PC-3 (cell line): ENCODE measurements at regions not wholly inside any gene's neighbourhood (a gene's known extent, or its start where the extent isn't known, plus 50 kb on each side); places are given as distances from the start of the nearest gene placed in this dataset.

Experiments
- ATAC-seq: fragments of 200-7000 bp; cut with Tn5 transposase; 2 replicates; pipeline ENCODE4 v1.9.1; 2020; ENCODE audit warnings: mild to moderate bottlenecking, moderate library complexity
- BruUV-seq: library from RNA; stranded (reverse); fragments of 400-500 nt; replicated peaks from 2 replicates; lab custom pipeline; 2021; lab: Mats Ljungman, UMichigan
- CTCF ChIA-PET: fragments of 300-600 bp; sonication (Branson Sonifier 250); formaldehyde crosslinking; loops from one replicate; lab custom pipeline; 2022; ENCODE audit warnings: antibody characterized with exemption; lab: Charles Lee
- POLR2A ChIA-PET: fragments of 300-600 bp; sonication (Branson Sonifier 250); formaldehyde crosslinking; loops from one replicate; lab custom pipeline; 2022; ENCODE audit warnings: antibody characterized with exemption; ENCODE audit not compliant: unreplicated experiment; lab: Charles Lee
- DNase-seq: peaks from one replicate; pipeline ENCODE4 v3.0.0-alpha.2; 2015
- H2AFZ ChIP-seq: fragments of 300-600 bp; sonication (generic); 2 replicates; pipeline ENCODE4 v1.6.0; 2016; ENCODE audit warnings: antibody characterized with exemption, low read length
- H3F3A ChIP-seq: fragments of 300-600 bp; sonication (generic); one replicate; pipeline ENCODE4 v1.6.0; 2017; ENCODE audit warnings: antibody characterized with exemption, low read length, control low read depth, mild to moderate bottlenecking; ENCODE audit not compliant: unreplicated experiment
- H3K27ac ChIP-seq: fragments of 300-600 bp; sonication (generic); 2 replicates; pipeline ENCODE4 v1.5.1; 2016; ENCODE audit warnings: mild to moderate bottlenecking, low read length
- H3K27me3 ChIP-seq: fragments of 300-600 bp; sonication (generic); 2 replicates; pipeline ENCODE4 v1.6.1; 2016; ENCODE audit warnings: low read length, mixed read lengths
- H3K36me3 ChIP-seq: fragments of 300-600 bp; sonication (generic); 2 replicates; pipeline ENCODE4 v1.6.1; 2016; ENCODE audit warnings: low read depth, mixed run types, low read length, mixed read lengths
- H3K4me1 ChIP-seq: fragments of 300-600 bp; sonication (generic); 2 replicates; pipeline ENCODE4 v1.5.1; 2016; ENCODE audit warnings: low read length; ENCODE audit not compliant: insufficient read depth
- H3K4me2 ChIP-seq: fragments of 300-600 bp; sonication (generic); 2 replicates; pipeline ENCODE4 v1.6.0; 2016; ENCODE audit warnings: low read length
- H3K4me3 ChIP-seq: fragments of 300-600 bp; sonication (generic); 2 replicates; pipeline ENCODE4 v1.5.1; 2016; ENCODE audit warnings: mild to moderate bottlenecking, low read length, mixed read lengths
- H3K79me2 ChIP-seq: fragments of 300-600 bp; sonication (generic); 2 replicates; pipeline ENCODE4 v1.6.1; 2017; ENCODE audit warnings: low read length, mixed read lengths
- H3K9ac ChIP-seq: fragments of 300-600 bp; sonication (generic); 2 replicates; pipeline ENCODE4 v1.6.0; 2016; ENCODE audit warnings: mild to moderate bottlenecking, low read length
- H3K9me2 ChIP-seq: fragments of 300-600 bp; sonication (generic); replicated peaks from 2 replicates; pipeline ENCODE4 v1.6.1; 2016; ENCODE audit warnings: mixed run types, low read length, mixed read lengths
- H3K9me3 ChIP-seq: fragments of 300-600 bp; sonication (generic); 2 replicates; pipeline ENCODE4 v1.6.1; 2016; ENCODE audit warnings: low read length, mixed read lengths
- H4K20me1 ChIP-seq: fragments of 300-600 bp; sonication (generic); 2 replicates; pipeline ENCODE4 v1.6.1; 2016; ENCODE audit warnings: low read length, mixed read lengths
- CTCF ChIP-seq: fragments of 300-600 bp; sonication (generic); conservative IDR thresholded peaks from 2 replicates; pipeline ENCODE4 v1.5.1; 2017; ENCODE audit warnings: antibody characterized with exemption, low read depth, mild to moderate bottlenecking, low read length
- EZH2 ChIP-seq: fragments of 300-600 bp; sonication (generic); IDR thresholded peaks from one replicate; pipeline ENCODE4 v1.6.1; 2017; ENCODE audit warnings: antibody characterized with exemption, mild to moderate bottlenecking, low read length; ENCODE audit not compliant: unreplicated experiment
- EZH2phosphoT487 ChIP-seq: fragments of 300-600 bp; sonication (generic); IDR thresholded peaks from 2 replicates; pipeline ENCODE4 v1.6.1; 2018; ENCODE audit warnings: mild to moderate bottlenecking, antibody characterized with exemption, low read length, borderline replicate concordance
- intact Hi-C: fragments of 100-400 bp; cut with micrococcal nuclease; formaldehyde crosslinking; loops from 2 replicates; pipeline ENCODE4 v1.9.0; 2023

- Histone ChIP-seq H3K27ac (no peak overlapping the region), H3K9ac (no peak overlapping the region), H3K36me3 (no peaks in the 10 kb centered on the region), H3K79me2 (no peaks in the 10 kb centered on the region), H3K27me3 (0 out of 2 replicates have a peak, but pooled peaks cover 5% of the 10 kb centered on the region), H3K9me2 (no peaks in the 10 kb centered on the region), H3K4me3 (no peak overlapping the region), H3F3A (no peaks in the 10 kb centered on the region), H3K4me2 (no peak overlapping the region), H3K9me3 (no peaks in the 10 kb centered on the region), H4K20me1 (no peaks in the 10 kb centered on the region), H2AFZ (no peak overlapping the region), H3K4me1 (no peaks in the 10 kb centered on the region)
- POLR2A ChIA-PET, result no interaction called here
- no peak for ATAC-seq
- TF ChIP-seq CTCF (no peak), EZH2 (no peak), EZH2phosphoT487 (no peak)
- CTCF ChIA-PET, result no interaction called here
- no TSS peak for BruUV-seq
- intact Hi-C loops, result no loop called here
- no peak for DNase-seq
Measured at GRCh38 chr9:26513730-26514129, 378.9 kb downstream of the CAAP1 start.

GRCh38 chr9:26510137-26510536 is 382.5 kb downstream of the CAAP1 start:
- Histone ChIP-seq H3K79me2 (no peaks in the 10 kb centered on the region), H3K4me1 (no peaks in the 10 kb centered on the region)
- POLR2A ChIA-PET, result no interaction called here

More at GRCh38 chr9:26510137-26510536, 382.5 kb downstream of the CAAP1 start:
- peak overlapping the region; percentile 27 for H3K4me2 ChIP-seq
- no peak overlapping the region for H2AFZ ChIP-seq
- ATAC-seq (no peak), DNase-seq (no peak)
- H3K27ac ChIP-seq, result no peak overlapping the region
- H3K36me3 ChIP-seq, result no peaks in the 10 kb centered on the region
- TF ChIP-seq CTCF (no peak), EZH2phosphoT487 (no peak), EZH2 (no peak)
- H3K9ac ChIP-seq, result no peak overlapping the region
- intact Hi-C loops, result no loop called here
- H3K9me2 ChIP-seq, result no peaks in the 10 kb centered on the region
- peaks cover 10% of the 10 kb centered on the region; the same call in 1 of the 2 replicates for H3K27me3 ChIP-seq
- no peaks in the 10 kb centered on the region for H3F3A ChIP-seq
- no peaks in the 10 kb centered on the region for H3K9me3 ChIP-seq
- peak overlapping the region; percentile 35; the same call in 1 of the 2 replicates for H3K4me3 ChIP-seq
- CTCF ChIA-PET, result no interaction called here
- no peaks in the 10 kb centered on the region for H4K20me1 ChIP-seq
- no TSS peak for BruUV-seq
